ENCODE measurements at regions not wholly inside any gene's neighbourhood (a gene's known extent, or its start where the extent isn't known, plus 50 kb on each side); places are given as distances from the start of the nearest gene placed in this dataset.

DNA sequence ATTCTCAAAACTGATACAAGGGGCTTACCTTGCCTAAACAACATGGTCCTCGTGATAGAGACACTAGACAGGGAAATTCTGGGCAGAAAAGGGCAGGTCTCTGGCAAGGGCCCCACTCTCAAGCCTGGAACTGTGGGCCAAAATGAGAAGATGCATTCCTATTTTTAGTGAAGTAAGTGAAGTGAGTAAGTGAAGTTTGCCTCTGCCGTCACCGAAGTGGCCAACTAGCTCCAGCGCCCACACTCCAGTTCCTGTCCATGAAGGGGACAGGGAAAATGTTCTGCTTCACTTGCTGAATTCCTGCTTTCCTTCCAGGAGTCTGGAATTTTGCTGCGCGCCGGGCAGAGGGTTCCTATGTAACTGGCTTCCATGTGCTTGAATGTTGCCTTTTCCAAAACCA lies 1035.6 kb upstream of the TMEM132C start:
- DNase-seq (ENCODE audit: extremely low spot score): no peak
- TF ChIP-seq EP300 (IDR thresholded peaks at IDR 0.05): no peak
- TF ChIP-seq, protein P1, sequence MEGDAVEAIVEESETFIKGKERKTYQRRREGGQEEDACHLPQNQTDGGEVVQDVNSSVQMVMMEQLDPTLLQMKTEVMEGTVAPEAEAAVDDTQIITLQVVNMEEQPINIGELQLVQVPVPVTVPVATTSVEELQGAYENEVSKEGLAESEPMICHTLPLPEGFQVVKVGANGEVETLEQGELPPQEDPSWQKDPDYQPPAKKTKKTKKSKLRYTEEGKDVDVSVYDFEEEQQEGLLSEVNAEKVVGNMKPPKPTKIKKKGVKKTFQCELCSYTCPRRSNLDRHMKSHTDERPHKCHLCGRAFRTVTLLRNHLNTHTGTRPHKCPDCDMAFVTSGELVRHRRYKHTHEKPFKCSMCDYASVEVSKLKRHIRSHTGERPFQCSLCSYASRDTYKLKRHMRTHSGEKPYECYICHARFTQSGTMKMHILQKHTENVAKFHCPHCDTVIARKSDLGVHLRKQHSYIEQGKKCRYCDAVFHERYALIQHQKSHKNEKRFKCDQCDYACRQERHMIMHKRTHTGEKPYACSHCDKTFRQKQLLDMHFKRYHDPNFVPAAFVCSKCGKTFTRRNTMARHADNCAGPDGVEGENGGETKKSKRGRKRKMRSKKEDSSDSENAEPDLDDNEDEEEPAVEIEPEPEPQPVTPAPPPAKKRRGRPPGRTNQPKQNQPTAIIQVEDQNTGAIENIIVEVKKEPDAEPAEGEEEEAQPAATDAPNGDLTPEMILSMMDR (IDR thresholded peaks at IDR 0.05): no peak
- no peak for TF ChIP-seq POLR2A (IDR thresholded peaks at IDR 0.05; ENCODE audit: low read depth)
- no peak for TF ChIP-seq POLR2AphosphoS5 (IDR thresholded peaks at IDR 0.05)
- Histone ChIP-seq H3K36me3 (no peaks in the 10 kb centered on the region), H3K4me3 (no peak overlapping the region), H3K27me3 (no peaks in the 10 kb centered on the region), H3K9me3 (no peaks in the 10 kb centered on the region), H3K27ac (replicated peaks in 1 of 4) (no peak overlapping the region), H3K4me1 (no peaks in the 10 kb centered on the region)
- intact Hi-C loops (cut with DNase I): no loop called here
- 79% methylated on average over 4 of the region's 7 CpGs for WGBS

DNA sequence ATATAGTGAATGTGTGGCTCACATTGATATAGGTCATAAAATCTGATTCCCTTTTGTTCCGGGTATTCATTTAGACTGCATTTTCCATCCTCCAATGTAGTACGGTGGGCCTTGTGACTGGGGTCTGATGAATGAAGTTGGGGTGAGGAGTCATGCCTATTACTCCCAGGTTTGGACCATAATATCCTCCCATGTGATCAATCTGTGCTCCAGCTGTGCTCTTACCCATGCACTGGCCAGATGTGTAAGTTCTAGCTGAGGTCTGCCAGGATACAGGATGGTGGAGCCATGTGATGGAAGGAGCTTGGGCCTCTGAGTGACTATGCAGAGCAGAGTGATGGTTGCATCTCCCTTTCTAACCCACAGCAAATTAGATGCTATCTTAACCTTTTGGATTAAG lies 1034.0 kb upstream of the TMEM132C start:
- WGBS: 75% methylated on average over 2 of the region's 2 CpGs
- Histone ChIP-seq H3K4me3 (no peak overlapping the region), H3K4me1 (no peaks in the 10 kb centered on the region), H3K9me3 (no peaks in the 10 kb centered on the region), H3K27me3 (no peaks in the 10 kb centered on the region), H3K36me3 (no peaks in the 10 kb centered on the region), H3K27ac (replicated peaks in 1 of 4) (no peak overlapping the region)
- TF ChIP-seq POLR2A (IDR thresholded peaks at IDR 0.05; ENCODE audit: low read depth) (no peak), POLR2AphosphoS5 (IDR thresholded peaks at IDR 0.05) (no peak), EP300 (IDR thresholded peaks at IDR 0.05) (no peak)
- TF ChIP-seq, protein P1 (IDR thresholded peaks at IDR 0.05): no peak
- intact Hi-C loops (cut with DNase I): no loop called here
- no peak for DNase-seq (ENCODE audit: extremely low spot score)

DNA sequence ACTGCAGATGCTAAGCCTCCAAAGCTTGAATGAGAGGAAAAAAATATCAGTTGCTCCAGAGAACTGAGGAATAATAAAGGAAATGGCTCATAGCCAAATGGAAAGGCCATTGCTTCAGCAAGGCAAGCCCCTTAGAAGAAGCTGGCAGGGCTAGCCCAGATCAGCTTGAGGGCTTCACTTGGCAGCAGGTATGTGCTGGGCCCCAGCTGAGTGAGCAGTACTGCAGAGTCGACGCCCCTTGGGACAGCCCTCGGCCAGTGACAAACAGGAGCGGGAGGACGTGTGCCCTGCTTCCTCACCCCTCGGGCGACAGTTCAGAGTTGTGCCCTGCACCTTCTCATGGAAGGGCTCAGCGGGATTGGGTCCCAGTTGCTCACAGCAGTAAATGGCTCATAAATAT lies 1031.2 kb upstream of the TMEM132C start:
- Histone ChIP-seq H3K4me1 (no peaks in the 10 kb centered on the region), H3K36me3 (no peaks in the 10 kb centered on the region), H3K27ac (replicated peaks in 1 of 4) (no peak overlapping the region), H3K27me3 (peaks cover 0 to 8% (median 0%) of the 10 kb centered on the region in 4 donors), H3K4me3 (no peak overlapping the region), H3K9me3 (no peaks in the 10 kb centered on the region)
- intact Hi-C loops (cut with DNase I): no loop called here
- DNase-seq (ENCODE audit: extremely low spot score): no peak
- TF ChIP-seq, protein P1 (IDR thresholded peaks at IDR 0.05): no peak
- TF ChIP-seq POLR2AphosphoS5 (IDR thresholded peaks at IDR 0.05): no peak
- WGBS: 73% methylated on average over 8 of the region's 8 CpGs

DNA sequence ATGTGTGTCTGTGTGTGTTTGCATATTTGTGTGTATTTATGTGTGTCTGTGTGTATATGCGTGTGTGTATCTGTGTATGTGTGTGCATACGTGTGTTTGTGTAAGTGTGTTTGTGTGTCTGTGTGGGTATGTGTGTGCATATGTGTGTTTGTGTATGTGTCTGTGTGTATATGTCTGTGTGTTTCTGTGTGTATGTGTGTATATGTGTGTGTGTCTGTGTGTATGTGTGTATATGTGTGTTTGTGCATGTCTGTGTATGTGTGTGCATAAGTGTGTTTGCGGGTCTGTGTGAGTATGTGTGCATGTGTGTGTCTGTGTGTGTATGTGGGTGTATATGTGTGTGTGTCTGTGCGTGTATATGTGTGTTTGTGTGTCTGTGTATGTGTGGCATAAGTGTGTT lies 1030.5 kb upstream of the TMEM132C start:
- intact Hi-C loops (cut with DNase I): no loop called here
- TF ChIP-seq, protein P1 (IDR thresholded peaks at IDR 0.05): no peak
- TF ChIP-seq POLR2AphosphoS5 (IDR thresholded peaks at IDR 0.05) (no peak), POLR2A (IDR thresholded peaks at IDR 0.05; ENCODE audit: low read depth) (no peak), EP300 (IDR thresholded peaks at IDR 0.05) (no peak)
- Histone ChIP-seq H3K4me1 (no peaks in the 10 kb centered on the region), H3K27me3 (peaks cover 0 to 8% (median 0%) of the 10 kb centered on the region in 4 donors), H3K36me3 (no peaks in the 10 kb centered on the region), H3K9me3 (no peaks in the 10 kb centered on the region), H3K4me3 (no peak overlapping the region), H3K27ac (replicated peaks in 1 of 4) (no peak overlapping the region)
- WGBS: 90% methylated on average over 4 of the region's 4 CpGs
- DNase-seq (ENCODE audit: extremely low spot score): no peak

DNA sequence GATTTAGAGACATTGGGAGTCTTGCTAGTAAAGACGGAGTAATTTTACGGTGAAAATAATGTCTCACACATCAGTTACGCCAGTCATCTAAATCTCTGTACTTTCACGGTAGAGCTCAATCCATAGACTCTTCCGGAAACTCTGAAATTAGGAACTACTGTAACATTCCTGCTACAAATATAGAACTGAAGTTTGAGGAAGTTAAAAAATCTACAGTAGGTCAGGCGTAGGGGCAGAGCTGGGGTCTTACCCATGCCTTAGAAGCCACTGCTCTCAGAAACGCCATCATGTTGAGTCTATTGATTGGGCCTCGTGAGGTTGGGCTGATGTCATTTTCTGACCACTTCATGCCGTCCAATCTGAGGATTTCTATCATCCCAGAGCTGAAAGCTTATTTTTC lies 1029.8 kb upstream of the TMEM132C start:
- intact Hi-C loops (cut with DNase I): no loop called here
- H3K27ac ChIP-seq (replicated peaks in 1 of 4): no peak overlapping the region
- no peak for DNase-seq (ENCODE audit: extremely low spot score)
- peaks cover 0 to 8% (median 0%) of the 10 kb centered on the region in 4 donors for H3K27me3 ChIP-seq
- no peaks in the 10 kb centered on the region for H3K9me3 ChIP-seq
- TF ChIP-seq, protein P1 (IDR thresholded peaks at IDR 0.05): no peak
- TF ChIP-seq POLR2A (IDR thresholded peaks at IDR 0.05; ENCODE audit: low read depth) (no peak), EP300 (IDR thresholded peaks at IDR 0.05) (no peak)
- H3K4me3 ChIP-seq: no peak overlapping the region
- 84% methylated on average over 9 of the region's 9 CpGs for WGBS
- H3K36me3 ChIP-seq: no peaks in the 10 kb centered on the region
- no peaks in the 10 kb centered on the region for H3K4me1 ChIP-seq
